ENCODE measurements at regions not wholly inside any gene's neighbourhood (a gene's known extent, or its start where the extent isn't known, plus 50 kb on each side); places are given as distances from the start of the nearest gene placed in this dataset.

- CTCF ChIA-PET: interaction anchor here (0.8 kb wide), 1 partner anchor 272 kb away, joined by 3 read pairs; no protein-coding TSS in a partner anchor
- TF ChIP-seq NFXL1 (IDR thresholded peaks at IDR 0.05; ENCODE audit: borderline replicate concordance): no peak
- no peak for TF ChIP-seq IKZF2 (IDR thresholded peaks at IDR 0.05)
- TF ChIP-seq ZZZ3 (IDR thresholded peaks at IDR 0.05; ENCODE audit: control insufficient read depth, insufficient read length, low read depth): no peak
- TF ChIP-seq CBX5 (IDR thresholded peaks at IDR 0.05; ENCODE audit: low read depth): no peak
- no peak for TF ChIP-seq IKZF1 (conservative IDR thresholded peaks at IDR 0.05)
- TF ChIP-seq, protein P1, sequence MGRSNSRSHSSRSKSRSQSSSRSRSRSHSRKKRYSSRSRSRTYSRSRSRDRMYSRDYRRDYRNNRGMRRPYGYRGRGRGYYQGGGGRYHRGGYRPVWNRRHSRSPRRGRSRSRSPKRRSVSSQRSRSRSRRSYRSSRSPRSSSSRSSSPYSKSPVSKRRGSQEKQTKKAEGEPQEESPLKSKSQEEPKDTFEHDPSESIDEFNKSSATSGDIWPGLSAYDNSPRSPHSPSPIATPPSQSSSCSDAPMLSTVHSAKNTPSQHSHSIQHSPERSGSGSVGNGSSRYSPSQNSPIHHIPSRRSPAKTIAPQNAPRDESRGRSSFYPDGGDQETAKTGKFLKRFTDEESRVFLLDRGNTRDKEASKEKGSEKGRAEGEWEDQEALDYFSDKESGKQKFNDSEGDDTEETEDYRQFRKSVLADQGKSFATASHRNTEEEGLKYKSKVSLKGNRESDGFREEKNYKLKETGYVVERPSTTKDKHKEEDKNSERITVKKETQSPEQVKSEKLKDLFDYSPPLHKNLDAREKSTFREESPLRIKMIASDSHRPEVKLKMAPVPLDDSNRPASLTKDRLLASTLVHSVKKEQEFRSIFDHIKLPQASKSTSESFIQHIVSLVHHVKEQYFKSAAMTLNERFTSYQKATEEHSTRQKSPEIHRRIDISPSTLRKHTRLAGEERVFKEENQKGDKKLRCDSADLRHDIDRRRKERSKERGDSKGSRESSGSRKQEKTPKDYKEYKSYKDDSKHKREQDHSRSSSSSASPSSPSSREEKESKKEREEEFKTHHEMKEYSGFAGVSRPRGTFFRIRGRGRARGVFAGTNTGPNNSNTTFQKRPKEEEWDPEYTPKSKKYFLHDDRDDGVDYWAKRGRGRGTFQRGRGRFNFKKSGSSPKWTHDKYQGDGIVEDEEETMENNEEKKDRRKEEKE (IDR thresholded peaks at IDR 0.05): no peak
- no peak for TF ChIP-seq RAD21 (IDR thresholded peaks at IDR 0.05; ENCODE audit: insufficient read depth, low read depth, low read length)
- TF ChIP-seq EP300 (IDR thresholded peaks at IDR 0.05; ENCODE audit: borderline replicate concordance in 1 of 2, control insufficient read depth in 1 of 2, low read depth in 2 of 2, low read length in 2 of 2): no peak
- TF ChIP-seq, protein P2, sequence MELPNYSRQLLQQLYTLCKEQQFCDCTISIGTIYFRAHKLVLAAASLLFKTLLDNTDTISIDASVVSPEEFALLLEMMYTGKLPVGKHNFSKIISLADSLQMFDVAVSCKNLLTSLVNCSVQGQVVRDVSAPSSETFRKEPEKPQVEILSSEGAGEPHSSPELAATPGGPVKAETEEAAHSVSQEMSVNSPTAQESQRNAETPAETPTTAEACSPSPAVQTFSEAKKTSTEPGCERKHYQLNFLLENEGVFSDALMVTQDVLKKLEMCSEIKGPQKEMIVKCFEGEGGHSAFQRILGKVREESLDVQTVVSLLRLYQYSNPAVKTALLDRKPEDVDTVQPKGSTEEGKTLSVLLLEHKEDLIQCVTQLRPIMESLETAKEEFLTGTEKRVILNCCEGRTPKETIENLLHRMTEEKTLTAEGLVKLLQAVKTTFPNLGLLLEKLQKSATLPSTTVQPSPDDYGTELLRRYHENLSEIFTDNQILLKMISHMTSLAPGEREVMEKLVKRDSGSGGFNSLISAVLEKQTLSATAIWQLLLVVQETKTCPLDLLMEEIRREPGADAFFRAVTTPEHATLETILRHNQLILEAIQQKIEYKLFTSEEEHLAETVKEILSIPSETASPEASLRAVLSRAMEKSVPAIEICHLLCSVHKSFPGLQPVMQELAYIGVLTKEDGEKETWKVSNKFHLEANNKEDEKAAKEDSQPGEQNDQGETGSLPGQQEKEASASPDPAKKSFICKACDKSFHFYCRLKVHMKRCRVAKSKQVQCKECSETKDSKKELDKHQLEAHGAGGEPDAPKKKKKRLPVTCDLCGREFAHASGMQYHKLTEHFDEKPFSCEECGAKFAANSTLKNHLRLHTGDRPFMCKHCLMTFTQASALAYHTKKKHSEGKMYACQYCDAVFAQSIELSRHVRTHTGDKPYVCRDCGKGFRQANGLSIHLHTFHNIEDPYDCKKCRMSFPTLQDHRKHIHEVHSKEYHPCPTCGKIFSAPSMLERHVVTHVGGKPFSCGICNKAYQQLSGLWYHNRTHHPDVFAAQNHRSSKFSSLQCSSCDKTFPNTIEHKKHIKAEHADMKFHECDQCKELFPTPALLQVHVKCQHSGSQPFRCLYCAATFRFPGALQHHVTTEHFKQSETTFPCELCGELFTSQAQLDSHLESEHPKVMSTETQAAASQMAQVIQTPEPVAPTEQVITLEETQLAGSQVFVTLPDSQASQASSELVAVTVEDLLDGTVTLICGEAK (IDR thresholded peaks at IDR 0.05; ENCODE audit: borderline replicate concordance): no peak
- no peak for TF ChIP-seq YBX1 (IDR thresholded peaks at IDR 0.05)
- no peak for TF ChIP-seq BRCA1 (IDR thresholded peaks at IDR 0.05; ENCODE audit: low read depth, low read length)
- no peak for TF ChIP-seq BMI1 (IDR thresholded peaks at IDR 0.05; ENCODE audit: borderline replicate concordance)
- TF ChIP-seq ZNF24 (IDR thresholded peaks at IDR 0.05): no peak
- TF ChIP-seq ZBED1 (IDR thresholded peaks at IDR 0.05; ENCODE audit: borderline replicate concordance): no peak
- TF ChIP-seq, protein P3, sequence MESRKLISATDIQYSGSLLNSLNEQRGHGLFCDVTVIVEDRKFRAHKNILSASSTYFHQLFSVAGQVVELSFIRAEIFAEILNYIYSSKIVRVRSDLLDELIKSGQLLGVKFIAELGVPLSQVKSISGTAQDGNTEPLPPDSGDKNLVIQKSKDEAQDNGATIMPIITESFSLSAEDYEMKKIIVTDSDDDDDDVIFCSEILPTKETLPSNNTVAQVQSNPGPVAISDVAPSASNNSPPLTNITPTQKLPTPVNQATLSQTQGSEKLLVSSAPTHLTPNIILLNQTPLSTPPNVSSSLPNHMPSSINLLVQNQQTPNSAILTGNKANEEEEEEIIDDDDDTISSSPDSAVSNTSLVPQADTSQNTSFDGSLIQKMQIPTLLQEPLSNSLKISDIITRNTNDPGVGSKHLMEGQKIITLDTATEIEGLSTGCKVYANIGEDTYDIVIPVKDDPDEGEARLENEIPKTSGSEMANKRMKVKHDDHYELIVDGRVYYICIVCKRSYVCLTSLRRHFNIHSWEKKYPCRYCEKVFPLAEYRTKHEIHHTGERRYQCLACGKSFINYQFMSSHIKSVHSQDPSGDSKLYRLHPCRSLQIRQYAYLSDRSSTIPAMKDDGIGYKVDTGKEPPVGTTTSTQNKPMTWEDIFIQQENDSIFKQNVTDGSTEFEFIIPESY (IDR thresholded peaks at IDR 0.05): no peak
Observed at GRCh38 chr5:73291873-73292272, 118.9 kb downstream of the TMEM174 start.

More at GRCh38 chr5:73291873-73292272, 118.9 kb downstream of the TMEM174 start:
- Histone ChIP-seq H3K27ac (ENCODE audit: control insufficient read depth, insufficient read depth) (no peak overlapping the region), H3K4me2 (ENCODE audit: control insufficient read depth, insufficient read depth) (no peak overlapping the region), H3K79me2 (ENCODE audit: control insufficient read depth, insufficient read depth, low read length) (no peaks in the 10 kb centered on the region), H3K36me3 (ENCODE audit: control insufficient read depth in 2 of 2, insufficient read depth in 2 of 2, low read length in 1 of 2) (no peaks in the 10 kb centered on the region), H4K20me1 (ENCODE audit: control insufficient read depth, insufficient read depth) (no peaks in the 10 kb centered on the region), H3K4me1 (ENCODE audit: control insufficient read depth, insufficient read depth, low read length) (no peaks in the 10 kb centered on the region), H3K27me3 (replicated peaks in 1 of 2; ENCODE audit: control insufficient read depth in 2 of 2, insufficient read depth in 2 of 2, low read length in 1 of 2) (peaks cover 4 to 9% of the 10 kb centered on the region in 2 experiments), H3K9ac (ENCODE audit: control insufficient read depth, insufficient read depth, low read length) (no peak overlapping the region), H2AFZ (ENCODE audit: control insufficient read depth, low read depth, low read length) (no peak overlapping the region), H3K9me3 (replicated peaks; ENCODE audit: control insufficient read depth, insufficient read depth, low read length) (no peaks in the 10 kb centered on the region; the same call in 2 of the 3 replicates), H3K4me3 (no peak overlapping the region)
- no peak for FAIRE-seq
- SMC1A ChIA-PET (ENCODE audit: uncharacterized antibody, unreplicated experiment): interaction anchor here (0.8 kb wide), 1 partner anchor 426 kb away, joined by 3 read pairs; no protein-coding TSS in a partner anchor
- no peak for DNase-seq (ENCODE audit: low read depth, low spot score)
- WGBS (ENCODE audit: insufficient coverage, insufficient replicate concordance, low lambda C conversion rate, missing lambda C conversion rate): 37% methylated on average over 7 of the region's 7 CpGs
- POLR2A ChIA-PET: no interaction called here
- RAD21 ChIA-PET (ENCODE audit: unreplicated experiment): no interaction called here
- in situ Hi-C loops (cut with MboI): no loop called here
- intact Hi-C loops (cut with micrococcal nuclease; ENCODE audit: unreplicated experiment): loop anchor here (5.0 kb wide), 1 partner anchor 160 kb away; no protein-coding TSS in a partner anchor
- ATAC-seq: no peak
- no TSS peak for BruUV-seq (replicated peaks)
